DMS53 (cell line): ENCODE measurements at regions not wholly inside any gene's neighbourhood (a gene's known extent, or its start where the extent isn't known, plus 50 kb on each side); places are given as distances from the start of the nearest gene placed in this dataset.
"Not testable (repeated sequence)": the region's sequence is repeated elsewhere in the genome, so short reads cannot be mapped to it uniquely, and the experiment has no call there.

Experiments used
- DNase-seq: peaks from one replicate; lab custom pipeline; 2025; lab: John Stamatoyannopoulos, UW

DNA sequence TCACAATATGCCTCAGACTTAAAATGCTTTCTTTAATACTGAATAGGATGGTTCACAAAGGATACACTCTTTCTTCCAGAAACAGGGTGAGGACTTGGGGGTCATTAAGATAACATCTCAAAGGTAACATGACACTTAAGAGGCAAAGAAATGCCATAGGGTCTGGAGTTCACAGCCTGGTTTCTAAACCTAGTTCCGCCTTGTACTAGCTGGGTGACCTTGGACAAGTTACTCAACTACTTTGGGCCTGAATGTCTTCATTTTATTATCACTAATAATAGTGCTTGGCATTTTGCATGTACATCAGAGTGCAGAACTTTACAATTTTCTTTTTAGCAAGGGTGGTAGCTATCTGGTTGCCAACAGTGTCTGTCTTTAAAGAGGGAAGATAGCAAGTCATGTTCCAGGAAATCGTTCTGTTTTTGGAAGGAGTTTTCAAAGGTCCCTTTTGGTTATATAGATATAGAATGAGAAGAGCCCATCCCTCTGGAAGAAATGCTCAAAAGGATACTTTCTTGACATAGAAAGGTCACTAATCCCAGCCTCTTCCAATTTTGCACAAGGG lies 257.8 kb downstream of the NUAK1 start:
- DNase-seq = no peak

DNA sequence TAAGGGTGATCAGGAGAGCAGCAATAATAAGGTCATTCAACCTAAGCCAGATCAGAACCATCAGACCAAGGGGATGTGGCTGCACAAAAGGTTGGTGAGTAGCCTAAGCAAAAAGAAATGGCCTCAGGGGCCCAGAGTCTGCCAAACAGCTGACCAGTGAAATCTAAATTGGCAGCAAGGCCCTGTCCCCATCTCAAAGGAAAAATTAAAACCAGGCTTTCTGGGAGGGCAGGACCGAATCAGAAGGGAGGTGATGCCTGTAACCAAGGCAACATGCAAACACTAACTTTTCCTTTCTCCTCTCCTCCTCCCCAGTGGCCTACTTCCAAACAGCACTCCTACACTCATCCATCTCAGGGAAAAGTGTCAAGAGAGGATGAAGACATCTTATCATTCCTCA lies 256.4 kb downstream of the NUAK1 start:
- no peak for DNase-seq

DNA sequence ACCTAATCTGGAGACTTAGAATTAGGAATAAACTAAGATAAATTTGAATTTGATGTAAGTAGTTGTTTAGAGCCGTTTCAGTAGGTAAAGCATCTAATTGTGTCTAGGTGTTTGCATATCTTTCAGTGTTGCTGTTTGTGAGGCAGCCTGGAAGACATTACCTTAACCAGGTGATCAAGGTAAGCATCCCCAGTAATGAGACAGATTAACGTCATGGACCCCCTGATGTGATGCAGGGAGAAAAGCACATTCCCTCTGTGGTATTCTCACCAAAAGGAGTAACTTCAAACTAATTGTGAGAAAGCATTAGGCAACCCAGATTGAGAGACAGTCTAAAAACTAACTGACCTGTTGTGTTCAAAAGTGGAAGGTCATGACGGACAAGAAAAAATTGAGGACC lies 251.6 kb downstream of the NUAK1 start:
- DNase-seq = no peak

DNA sequence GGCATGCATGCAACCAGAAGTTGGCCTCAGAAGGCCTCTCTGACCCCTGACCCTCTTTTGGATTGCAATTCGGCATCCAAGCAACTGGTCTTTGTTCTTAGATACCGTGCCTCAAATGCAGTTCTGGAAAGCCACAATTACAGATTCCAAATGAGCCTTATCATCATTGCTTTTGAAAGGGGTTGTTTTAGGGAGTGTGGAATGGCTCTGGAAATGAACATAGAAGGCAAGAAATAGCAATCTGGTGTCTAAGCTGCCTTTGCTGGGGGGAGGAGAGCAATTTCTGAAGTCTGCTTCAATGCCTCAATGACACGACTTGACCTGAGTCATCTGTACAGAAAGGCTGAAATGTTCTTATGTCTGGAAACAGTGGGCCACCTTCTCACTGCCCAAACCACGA lies 250.1 kb downstream of the NUAK1 start:
- no peak for DNase-seq

DNA sequence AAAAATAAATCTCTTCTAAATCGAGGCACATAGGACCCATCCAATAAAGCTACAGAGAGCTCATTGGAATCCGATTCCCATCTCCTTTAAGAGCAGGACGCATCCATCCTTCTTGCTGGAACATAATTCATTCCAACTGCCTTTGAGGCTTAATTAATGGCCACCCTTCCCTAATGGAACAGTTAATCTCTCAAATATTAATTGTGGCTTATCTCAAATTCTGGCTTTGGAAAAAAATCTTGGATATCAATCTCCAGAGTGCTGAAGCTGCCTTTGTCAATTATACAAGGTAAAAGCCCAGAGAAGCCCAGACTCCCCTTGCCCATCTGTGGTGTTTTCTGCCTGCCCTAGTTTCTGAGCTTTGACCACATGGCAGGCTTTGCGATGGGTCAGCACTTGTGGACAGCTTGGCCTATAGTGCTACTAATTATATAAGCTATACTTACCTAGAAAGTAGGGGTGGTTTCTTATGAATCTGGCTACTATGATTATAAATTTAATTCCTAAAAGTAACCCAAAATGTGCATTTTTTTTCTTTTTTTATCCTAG lies 246.3 kb downstream of the NUAK1 start:
- DNase-seq = no peak

DNA sequence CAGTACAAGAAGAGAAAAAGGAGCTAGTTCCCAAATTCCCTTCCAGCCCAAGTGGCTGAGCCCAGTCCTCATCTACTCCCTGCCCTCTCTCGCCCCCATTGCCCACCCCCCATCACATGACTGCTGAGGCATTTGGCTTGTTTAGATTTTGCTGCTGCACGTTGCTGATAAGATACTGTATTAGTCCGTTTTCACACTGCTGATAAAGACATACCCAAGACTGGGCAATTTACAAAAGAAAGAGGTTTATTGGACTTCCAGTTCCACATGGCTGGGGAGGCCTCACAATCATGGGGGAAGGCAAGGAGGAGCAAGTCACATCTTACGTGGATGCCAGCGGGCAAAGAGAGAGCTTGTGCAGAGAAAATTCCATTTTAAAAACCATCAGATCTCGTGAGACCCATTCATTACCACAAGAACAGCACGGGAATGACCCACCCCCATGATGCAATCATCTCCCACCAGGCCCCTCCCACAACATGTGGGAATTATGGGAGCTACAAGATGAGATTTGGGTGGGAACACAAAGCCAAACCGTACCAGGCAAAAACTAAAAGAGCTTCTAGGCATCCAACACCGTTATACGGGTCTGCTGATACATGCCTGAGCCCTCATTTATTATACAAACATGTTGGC lies 243.4 kb downstream of the NUAK1 start:
- not testable (repeated sequence) for DNase-seq

DNA sequence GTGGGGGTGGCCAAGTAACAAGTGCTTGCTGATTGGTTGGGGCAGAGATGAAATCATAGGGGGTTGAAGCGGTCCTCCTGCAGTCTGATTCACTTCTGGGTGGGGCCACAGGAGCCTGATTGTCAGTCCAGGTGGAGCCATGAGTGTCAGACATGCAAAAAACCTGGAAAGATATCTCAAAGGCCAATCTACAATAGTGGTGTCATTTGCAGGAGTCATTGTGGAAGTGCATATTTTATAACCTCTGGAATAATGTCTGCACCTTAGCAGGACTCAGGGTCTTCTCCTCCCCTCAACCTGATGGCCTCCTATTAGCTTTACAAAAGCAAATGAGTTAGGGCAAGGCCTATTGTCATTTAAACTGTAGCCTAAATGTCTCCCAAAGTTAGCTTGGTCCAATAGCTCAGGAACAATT lies 241.4 kb downstream of the NUAK1 start:
- DNase-seq = no peak

DNA sequence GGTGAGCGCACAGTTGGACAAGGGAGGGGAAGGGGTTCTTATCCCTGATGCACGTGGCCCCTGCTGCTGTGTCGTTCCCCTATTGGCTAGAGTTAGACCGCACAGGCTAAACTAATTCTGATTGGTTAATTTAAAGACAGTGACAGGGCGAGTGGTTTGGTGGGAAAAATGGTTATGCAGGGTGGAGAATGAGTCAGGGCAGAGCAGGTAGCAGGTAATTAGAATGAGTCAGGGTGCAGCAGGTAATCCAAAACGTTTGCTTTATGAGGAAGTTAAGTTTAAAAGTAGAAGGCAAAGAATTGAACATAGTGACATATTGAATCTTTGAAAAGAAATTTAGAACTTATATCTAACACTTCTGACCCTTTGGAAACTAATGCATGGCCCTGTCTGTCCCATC lies 240.5 kb downstream of the NUAK1 start:
- DNase-seq = not testable (repeated sequence)

DNA sequence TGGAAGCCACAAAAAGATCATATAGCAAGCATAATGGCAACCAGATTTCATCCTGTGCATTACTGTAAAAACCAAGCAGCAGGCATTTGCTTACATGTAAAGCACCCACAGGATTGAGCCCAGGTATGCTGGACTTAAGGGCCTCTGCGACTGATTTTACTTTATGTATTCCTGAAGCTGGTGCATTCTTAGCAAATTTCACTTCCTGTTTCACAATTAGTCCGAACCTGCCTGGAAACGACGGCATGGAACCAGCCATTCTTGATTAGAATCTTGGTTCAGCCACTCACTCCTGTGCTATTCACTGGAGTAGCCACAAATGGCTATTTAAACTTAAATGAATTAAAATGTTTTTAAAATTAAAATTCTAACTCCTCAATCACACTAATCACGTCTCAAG lies 239.2 kb downstream of the NUAK1 start:
- DNase-seq = no peak

DNA sequence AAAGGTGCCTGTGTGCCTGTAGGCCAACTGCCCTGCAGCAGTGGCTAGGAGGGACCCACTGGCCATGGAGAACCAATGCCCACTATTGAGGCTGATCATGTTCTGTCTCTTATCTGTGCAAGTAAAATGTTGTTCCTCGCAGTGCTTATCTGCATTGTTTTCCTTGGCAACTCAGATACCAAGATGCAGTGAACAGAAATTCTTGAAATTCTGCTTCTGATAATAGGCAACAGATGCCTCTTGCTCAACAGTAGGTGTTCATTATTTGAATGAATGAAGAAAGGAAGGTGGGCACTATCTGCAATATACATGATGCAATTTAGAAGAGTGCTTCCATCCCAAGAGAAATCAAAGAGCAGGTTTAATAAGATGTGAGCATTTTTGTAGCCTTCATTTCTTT lies 232.2 kb downstream of the NUAK1 start:
- DNase-seq = no peak

DNA sequence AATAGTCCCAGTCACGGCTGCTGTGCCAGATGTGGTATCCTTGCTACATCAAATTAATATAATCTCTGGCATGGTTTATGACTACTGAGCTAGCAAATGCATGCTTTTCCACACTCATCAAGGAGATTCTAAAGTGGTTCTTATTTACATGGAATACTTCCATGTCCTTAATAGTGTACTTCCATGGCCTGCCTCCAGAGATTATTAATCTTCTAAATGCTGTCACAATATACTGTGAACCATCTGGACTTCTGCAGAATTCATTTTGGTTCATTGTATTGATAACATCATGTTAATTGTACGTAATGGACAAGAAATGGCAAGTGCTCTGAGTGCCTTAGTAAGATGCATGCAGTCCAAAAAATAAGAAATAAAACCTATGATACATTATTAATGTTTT lies 230.8 kb downstream of the NUAK1 start:
- DNase-seq = no peak

DNA sequence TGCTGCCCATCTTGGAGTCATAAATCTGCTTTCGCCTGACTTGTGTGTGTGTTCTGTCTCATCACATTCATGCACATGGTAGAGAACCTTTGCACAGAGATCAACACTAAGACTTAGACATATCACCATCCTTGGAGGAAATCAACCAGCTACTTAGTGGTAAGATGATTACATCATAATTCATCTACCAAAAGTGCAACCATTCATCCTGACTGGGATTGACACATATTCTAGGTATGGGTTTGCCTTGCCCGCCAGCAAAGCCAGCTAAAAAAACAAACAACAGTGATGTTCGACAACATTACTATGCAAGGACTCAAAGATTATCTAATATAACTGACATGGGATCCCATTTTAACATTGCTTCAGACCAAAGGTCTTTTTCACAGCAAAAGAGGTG lies 228.7 kb downstream of the NUAK1 start:
- no peak for DNase-seq

DNA sequence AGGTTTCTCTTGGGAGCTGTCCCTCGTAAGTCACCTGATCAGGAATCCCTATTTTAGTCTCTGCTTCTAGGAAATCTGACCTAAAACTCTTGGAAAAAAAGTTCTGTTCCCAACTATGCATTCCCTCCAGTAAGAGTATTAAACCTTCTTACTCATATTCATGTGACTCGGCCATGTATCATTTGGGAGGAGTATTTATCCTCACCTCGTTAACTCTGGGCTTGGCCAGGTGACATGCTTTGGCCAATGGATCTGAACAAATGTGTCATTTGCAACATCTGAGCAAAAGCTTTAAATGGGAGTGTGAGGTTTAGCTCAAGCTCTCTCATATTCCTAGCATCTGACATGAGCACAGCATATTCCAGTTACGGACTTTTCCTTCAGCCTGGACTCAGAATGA lies 226.8 kb downstream of the NUAK1 start:
- DNase-seq = no peak

DNA sequence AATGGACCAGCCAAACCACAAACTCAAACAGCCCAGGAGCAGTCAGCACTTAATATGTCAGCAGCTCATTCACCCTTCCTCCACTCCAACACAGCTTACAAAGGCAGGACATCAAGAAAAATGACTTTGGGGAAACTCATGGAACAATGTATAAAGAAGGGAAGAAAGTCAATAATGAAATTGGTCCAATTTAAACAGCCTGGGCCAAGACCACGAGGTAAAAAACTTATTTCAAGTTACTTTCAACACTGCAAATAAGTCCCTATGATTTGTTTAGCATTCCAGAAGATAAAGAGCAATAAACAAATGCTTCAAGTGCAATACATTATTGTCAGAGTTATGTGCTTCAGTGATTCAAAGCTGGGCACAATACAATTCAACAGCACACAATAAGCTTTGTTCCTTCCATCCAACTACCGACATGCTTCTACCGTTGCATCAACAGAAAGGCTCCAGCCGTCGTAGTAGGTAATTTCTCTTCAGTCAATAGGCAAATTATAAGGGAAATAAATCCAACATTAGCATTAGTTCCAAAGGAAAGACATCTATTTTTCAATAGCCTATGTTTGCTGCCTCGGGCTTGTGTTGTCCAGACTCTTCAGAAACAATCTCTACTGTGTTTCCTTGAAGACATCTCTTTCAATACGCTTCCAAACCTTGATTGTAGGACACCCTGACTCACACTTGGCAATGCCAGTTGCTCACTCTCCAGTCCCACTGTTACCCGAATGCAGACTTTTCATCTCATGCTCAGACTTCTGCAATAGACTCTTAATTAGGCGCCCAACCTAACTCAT lies 225.7 kb downstream of the NUAK1 start:
- no peak for DNase-seq

DNA sequence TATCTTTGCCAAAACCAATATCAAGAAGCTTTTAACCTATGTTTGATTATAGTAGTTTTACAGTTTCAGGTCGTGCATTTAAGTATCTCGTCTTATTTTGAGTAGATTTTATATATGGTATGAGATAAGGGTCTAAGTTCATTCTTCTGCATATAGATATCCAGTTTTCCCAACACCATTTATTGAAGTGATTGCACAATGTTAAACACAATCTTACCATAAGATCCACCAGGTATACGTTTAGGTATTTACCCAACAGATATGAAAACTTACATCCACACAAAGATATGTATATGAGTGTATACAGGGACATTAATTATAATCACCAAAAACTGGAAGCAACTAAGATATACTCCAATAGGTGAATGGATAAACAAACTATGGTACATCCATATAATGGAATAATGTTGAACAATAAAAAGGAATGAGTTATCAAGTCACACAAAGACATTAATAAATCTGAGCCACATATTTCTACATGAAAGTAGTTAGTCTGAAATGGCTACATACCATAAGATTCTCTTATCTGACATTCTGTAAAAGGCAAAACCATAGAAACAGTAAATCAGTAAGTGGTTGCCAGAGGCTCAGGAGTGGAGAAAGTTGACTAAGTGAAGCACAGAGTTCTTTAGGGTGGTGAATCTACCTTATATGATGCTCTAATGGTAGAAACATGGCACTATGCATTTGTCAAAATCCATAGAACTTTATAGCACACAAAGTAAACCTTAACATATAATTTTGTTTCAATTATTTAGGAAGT lies 222.6 kb downstream of the NUAK1 start:
- no peak for DNase-seq

DNA sequence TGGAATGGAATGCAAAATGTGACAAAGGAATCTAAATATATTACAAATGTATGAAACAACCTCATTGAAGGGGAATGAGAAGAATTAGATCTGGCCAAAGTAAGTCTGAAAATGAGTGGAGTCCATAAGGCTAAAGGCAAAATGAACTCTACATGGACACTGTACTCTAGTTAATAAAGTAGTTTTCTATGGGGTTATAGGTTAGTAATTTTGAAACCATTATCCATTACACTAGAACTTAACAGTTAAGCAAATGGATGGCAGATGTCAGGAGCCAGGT lies 222.1 kb downstream of the NUAK1 start:
- no peak for DNase-seq

DNA sequence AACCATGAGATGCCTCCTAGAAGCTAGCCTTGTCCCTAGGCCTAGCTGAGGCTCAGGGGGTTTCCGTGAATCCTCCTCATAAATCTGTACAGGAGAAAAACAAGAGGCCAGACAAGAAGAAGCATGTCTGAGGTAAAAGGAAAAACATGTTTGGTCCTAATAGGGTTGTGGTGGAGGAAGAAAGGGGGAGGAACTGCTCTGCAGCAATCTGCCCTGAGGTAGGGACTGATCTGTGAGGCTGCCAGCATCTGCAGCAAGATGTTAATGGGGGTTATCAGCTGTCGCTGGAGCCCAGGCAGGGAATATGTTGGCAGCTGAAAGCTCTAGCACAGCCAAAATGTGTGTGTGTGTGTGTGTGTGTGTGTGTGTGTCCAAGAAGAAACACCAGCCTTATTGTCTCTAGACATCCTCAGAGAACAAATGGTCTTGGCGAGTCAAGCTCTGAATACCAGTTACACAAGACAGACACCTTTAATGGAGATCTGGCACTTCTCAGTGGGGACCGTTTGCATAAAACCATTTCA lies 218.5 kb downstream of the NUAK1 start:
- peak; percentile 15 for DNase-seq

DNA sequence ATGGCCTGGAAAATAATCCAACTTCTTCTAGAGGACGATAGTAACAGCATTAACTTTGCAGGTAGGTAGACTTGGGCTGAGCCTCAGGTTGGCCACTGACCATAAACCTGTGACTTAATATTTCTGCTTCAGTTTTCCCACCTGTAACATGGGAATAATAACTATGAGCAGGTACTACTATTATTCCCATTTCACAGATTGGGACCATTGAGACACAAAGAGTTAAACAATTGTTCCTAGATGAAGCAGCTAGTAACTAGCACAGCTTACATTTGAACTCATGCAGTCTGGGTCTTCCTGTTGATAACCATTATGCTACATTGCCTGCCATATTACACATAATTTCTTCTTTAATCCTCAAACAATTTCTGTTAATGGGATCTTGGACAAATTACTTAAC lies 217.7 kb downstream of the NUAK1 start:
- no peak for DNase-seq

DNA sequence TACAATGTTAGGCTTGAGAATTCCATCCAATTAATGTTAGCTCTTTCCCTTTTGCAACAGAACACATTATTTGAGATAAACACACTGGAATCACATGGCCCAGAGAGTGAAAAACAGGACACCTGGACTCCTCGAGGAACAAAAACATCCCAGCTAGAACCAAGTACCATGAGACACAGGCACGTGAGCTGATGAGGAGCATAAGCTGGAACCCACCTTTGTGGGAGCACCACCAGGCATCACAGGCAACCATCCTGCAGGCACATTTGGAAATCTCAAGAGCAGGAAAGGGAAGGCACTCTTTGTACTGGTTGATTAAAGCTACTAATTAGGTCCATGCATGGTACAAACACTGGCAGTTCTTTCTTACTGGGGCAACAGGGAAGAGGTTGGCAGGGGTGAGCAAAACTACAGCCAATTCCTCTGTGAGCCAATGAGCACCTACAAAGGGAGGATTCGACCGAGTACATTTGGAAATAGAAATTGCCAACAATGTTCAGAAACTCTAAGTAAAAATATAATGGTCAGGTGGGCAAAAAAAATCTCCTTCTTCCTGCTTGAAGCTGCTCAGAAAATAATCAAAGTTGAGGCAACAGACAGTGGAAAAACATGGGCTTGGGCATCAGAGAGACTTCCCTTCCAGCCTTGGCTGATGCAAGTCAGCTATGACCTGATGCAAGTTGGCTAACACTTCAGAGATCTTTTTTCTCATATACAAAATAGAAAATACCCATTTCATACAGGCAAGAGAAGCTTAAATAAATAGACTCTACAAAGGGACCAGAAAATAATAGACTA lies 216.7 kb downstream of the NUAK1 start:
- peak; percentile 88 for DNase-seq

DNA sequence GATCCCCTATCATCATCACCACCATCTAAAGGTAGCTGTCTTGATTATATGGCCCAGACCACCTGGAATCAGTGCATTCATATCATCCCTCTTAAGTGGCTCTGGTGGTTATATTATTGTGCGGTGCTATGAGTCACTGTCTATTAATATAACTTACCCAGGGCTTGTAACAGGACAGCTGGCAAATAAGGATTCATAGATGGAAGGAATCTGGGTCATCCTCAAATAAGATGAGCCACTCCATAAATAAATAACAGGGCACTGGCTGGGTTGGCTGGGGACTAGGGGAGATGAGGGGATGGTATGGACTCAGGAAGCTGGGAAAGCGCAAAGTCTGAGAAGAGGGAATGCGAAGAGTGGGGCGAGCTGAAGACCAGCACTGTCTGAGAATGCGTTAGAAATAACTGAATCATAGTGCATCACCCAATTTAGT lies 216.1 kb downstream of the NUAK1 start:
- peak; percentile 95 for DNase-seq

DNA sequence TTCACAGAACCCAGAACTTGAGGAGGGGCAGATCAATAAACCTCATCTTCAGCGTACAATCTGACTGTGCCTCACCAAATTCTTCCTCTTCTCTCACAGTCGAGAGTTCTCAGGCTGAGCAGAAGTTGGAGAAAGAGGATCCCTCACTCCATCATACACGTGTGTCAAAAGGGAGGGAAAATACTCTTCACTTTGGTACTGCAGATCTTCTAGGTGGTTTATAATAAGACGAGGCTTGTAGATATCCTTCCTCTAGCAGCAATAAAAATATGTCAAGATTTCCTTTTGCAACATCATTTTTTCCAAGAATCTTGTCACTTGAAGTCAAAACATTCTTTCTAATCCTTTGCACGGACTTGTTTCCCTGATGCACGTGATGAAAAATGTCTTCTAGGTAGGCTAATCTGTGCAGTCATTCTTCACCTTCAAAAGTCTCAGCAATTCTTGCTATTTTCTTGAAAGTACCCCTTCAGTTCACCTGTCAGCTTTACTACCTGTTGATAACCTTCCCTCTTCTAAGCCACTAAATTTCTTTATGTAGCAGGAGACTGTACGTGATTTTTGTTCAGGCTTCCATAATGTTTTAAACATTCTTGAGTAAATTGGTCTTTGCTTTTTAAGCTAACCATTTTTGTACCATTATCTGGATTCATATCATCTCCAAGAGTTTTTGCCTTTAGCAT lies 214.1 kb downstream of the NUAK1 start:
- no peak for DNase-seq
